ENCODE measurements at regions not wholly inside any gene's neighbourhood (a gene's known extent, or its start where the extent isn't known, plus 50 kb on each side); places are given as distances from the start of the nearest gene placed in this dataset.

DNA sequence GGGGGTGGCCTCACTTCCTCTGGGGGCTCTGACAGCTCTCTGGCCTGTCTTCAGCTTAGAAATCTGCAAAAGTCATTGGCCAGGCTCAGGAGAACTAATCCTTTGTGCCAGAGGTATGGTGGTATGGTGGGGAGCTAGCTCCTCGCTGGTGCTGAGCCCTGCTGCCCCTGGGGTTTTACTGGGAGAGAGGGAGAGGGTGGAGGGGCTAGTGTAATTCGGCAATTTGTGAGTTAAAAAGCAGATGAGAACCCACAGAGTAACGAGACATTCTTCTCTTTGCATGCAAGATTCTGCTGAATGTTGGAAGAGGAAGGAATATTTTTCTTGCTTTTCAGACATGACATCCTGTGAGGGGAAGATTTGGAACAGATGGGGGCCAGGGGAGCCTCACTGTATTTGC is 65.5 kb upstream of the SPRY4 start:
- 7% methylated on average over 3 of the region's 3 CpGs for WGBS (ENCODE audit: insufficient coverage, low coverage, missing lambda C conversion rate)
- FAIRE-seq, result no peak
- no peak for DNase-seq (ENCODE audit: extremely low read depth in 1 of 4, low spot score in 3 of 4)
- H3K9ac ChIP-seq (ENCODE audit: insufficient read depth in 1 of 2, low read depth in 2 of 2, low read length in 2 of 2), result peak overlapping the region in 1 of 2 experiments; percentile 22; a peak in 1 of 4 replicates
- in situ Hi-C loops (cut with MboI), result no loop called here
- peaks cover 11 to 28% of the 10 kb centered on the region in 2 experiments for H3K4me1 ChIP-seq (replicated peaks in 1 of 2; ENCODE audit: control insufficient read depth in 2 of 2, insufficient read depth in 2 of 2, low read length in 2 of 2)
- no peak overlapping the region for H2AFZ ChIP-seq (ENCODE audit: low read depth, low read length)
- H3K4me2 ChIP-seq (ENCODE audit: insufficient read depth, low read length), result no peak overlapping the region
- no peaks in the 10 kb centered on the region for H3K79me2 ChIP-seq (ENCODE audit: control insufficient read depth, insufficient read depth, low read length)
- H3K9me1 ChIP-seq (ENCODE audit: control insufficient read depth, insufficient read depth, low read length), result no peaks in the 10 kb centered on the region
- no peaks in the 10 kb centered on the region for H4K20me1 ChIP-seq (replicated peaks; ENCODE audit: control insufficient read depth, insufficient read depth, low read length)
- intact Hi-C loops (cut with micrococcal nuclease), result no loop called here
- no peak for ATAC-seq
- H3K27me3 ChIP-seq (ENCODE audit: control insufficient read depth in 2 of 2, insufficient read depth in 2 of 2, low read length in 2 of 2), result no peaks in the 10 kb centered on the region
- ChIA-PET POLR2A (interaction anchor here (0.8 to 1.6 kb wide), 4 partner anchors 10 to 32 kb away, joined by 3 to 5 read pairs (median 4); no protein-coding TSS in a partner anchor), CTCF (ENCODE audit: low intra/inter-chr PET ratio) (no interaction called here)
- BruUV-seq (replicated peaks), result no TSS peak
- no peak overlapping the region for H3K4me3 ChIP-seq
- no peaks in the 10 kb centered on the region for H3K36me3 ChIP-seq (ENCODE audit: control insufficient read depth, insufficient read depth, low read length)
- H3K9me3 ChIP-seq (replicated peaks; ENCODE audit: control insufficient read depth, insufficient read depth, low read depth, low read length), result no peaks in the 10 kb centered on the region
- no peak overlapping the region for H3K27ac ChIP-seq (ENCODE audit: extremely low read depth, low read depth, low read length)
- TF ChIP-seq ZNF408 (CRISPR knock-in tag; IDR thresholded peaks at IDR 0.05; ENCODE audit: low read depth) (no peak), TAF15 (IDR thresholded peaks at IDR 0.05; ENCODE audit: low read depth, low read length) (no peak)

DNA sequence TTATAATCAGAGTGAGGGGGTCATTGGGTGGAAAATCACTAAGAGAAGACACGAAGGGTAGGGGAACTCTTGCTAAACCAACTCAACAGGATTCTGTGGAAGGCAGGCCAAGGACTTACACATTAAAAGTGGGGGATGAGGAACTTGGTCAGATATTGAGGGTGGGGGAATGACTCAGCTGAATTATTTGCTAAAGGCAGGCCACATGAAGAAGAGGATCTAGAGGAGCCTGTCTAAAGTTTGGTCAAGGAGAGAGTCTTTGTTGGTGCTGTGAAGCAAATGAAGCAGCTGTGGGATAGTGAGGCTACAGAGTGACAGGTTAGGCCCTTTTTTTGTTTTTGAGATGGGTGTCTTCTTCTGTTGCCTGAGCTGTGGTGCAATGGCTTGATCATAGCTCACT is 63.9 kb upstream of the SPRY4 start:
- Histone ChIP-seq H3K27ac (ENCODE audit: extremely low read depth, low read depth, low read length) (peak overlapping the region; percentile 55; the same call in 2 of the 3 replicates), H3K9ac (ENCODE audit: insufficient read depth in 1 of 2, low read depth in 2 of 2, low read length in 2 of 2) (peak overlapping the region in 1 of 2 experiments; percentile 30; a peak in 2 of 4 replicates), H3K4me2 (ENCODE audit: insufficient read depth, low read length) (peak overlapping the region; percentile 43; the same call in 1 of the 2 replicates), H3K79me2 (ENCODE audit: control insufficient read depth, insufficient read depth, low read length) (no peaks in the 10 kb centered on the region), H3K9me3 (replicated peaks; ENCODE audit: control insufficient read depth, insufficient read depth, low read depth, low read length) (no peaks in the 10 kb centered on the region), H3K4me1 (replicated peaks in 1 of 2; ENCODE audit: control insufficient read depth in 2 of 2, insufficient read depth in 2 of 2, low read length in 2 of 2) (peaks cover 11 to 32% of the 10 kb centered on the region in 2 experiments), H2AFZ (ENCODE audit: low read depth, low read length) (peak overlapping the region; percentile 81), H3K36me3 (ENCODE audit: control insufficient read depth, insufficient read depth, low read length) (no peaks in the 10 kb centered on the region), H4K20me1 (replicated peaks; ENCODE audit: control insufficient read depth, insufficient read depth, low read length) (no peaks in the 10 kb centered on the region), H3K4me3 (no peak overlapping the region), H3K9me1 (ENCODE audit: control insufficient read depth, insufficient read depth, low read length) (no peaks in the 10 kb centered on the region), H3K27me3 (ENCODE audit: control insufficient read depth in 2 of 2, insufficient read depth in 2 of 2, low read length in 2 of 2) (no peaks in the 10 kb centered on the region)
- peak; percentile 88 for FAIRE-seq
- ChIA-PET CTCF (ENCODE audit: low intra/inter-chr PET ratio) (interaction anchor here (0.7 kb wide), 1 partner anchor 491 kb away, joined by 3 read pairs; no protein-coding TSS in a partner anchor), POLR2A (interaction anchor here (0.6 kb wide), 1 partner anchor 218 kb away, joined by 3 read pairs; no protein-coding TSS in a partner anchor)
- intact Hi-C loops (cut with micrococcal nuclease), result no loop called here
- no TSS peak for BruUV-seq (replicated peaks)
- ATAC-seq, result peak; percentile 72
- in situ Hi-C loops (cut with MboI), result no loop called here
- WGBS (ENCODE audit: insufficient coverage, low coverage, missing lambda C conversion rate), result 0% methylated on average over 1 of the region's 1 CpG
- peak in 2 of 4 experiments; percentile 52 to 72 for DNase-seq (ENCODE audit: extremely low read depth in 1 of 4, low spot score in 3 of 4)
- TF ChIP-seq, protein P1, sequence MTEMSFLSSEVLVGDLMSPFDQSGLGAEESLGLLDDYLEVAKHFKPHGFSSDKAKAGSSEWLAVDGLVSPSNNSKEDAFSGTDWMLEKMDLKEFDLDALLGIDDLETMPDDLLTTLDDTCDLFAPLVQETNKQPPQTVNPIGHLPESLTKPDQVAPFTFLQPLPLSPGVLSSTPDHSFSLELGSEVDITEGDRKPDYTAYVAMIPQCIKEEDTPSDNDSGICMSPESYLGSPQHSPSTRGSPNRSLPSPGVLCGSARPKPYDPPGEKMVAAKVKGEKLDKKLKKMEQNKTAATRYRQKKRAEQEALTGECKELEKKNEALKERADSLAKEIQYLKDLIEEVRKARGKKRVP (CRISPR knock-in tag; IDR thresholded peaks at IDR 0.05), result no peak
- TF ChIP-seq MAFK (IDR thresholded peaks at IDR 0.05; ENCODE audit: low read length) (peak; percentile 87), CEBPB (tag; IDR thresholded peaks at IDR 0.05) (peak; percentile 5; the same call in 1 of the 2 replicates), KLF13 (tag; IDR thresholded peaks at IDR 0.05; ENCODE audit: borderline replicate concordance, low read depth) (no peak), ZNF41 (CRISPR knock-in tag; conservative IDR thresholded peaks at IDR 0.05) (no peak), DPF2 (IDR thresholded peaks at IDR 0.05) (peak; percentile 79), EHMT2 (IDR thresholded peaks at IDR 0.05) (peak; percentile 52; the same call in 1 of the 2 replicates), ZNF316 (IDR thresholded peaks at IDR 0.05) (peak; percentile 93), SPI1 (IDR thresholded peaks at IDR 0.05; ENCODE audit: borderline replicate concordance, low read depth, low read length) (no peak), BACH1 (tag; IDR thresholded peaks at IDR 0.05) (peak; percentile 48; the same call in 1 of the 2 replicates)
- TF ChIP-seq, protein P2, sequence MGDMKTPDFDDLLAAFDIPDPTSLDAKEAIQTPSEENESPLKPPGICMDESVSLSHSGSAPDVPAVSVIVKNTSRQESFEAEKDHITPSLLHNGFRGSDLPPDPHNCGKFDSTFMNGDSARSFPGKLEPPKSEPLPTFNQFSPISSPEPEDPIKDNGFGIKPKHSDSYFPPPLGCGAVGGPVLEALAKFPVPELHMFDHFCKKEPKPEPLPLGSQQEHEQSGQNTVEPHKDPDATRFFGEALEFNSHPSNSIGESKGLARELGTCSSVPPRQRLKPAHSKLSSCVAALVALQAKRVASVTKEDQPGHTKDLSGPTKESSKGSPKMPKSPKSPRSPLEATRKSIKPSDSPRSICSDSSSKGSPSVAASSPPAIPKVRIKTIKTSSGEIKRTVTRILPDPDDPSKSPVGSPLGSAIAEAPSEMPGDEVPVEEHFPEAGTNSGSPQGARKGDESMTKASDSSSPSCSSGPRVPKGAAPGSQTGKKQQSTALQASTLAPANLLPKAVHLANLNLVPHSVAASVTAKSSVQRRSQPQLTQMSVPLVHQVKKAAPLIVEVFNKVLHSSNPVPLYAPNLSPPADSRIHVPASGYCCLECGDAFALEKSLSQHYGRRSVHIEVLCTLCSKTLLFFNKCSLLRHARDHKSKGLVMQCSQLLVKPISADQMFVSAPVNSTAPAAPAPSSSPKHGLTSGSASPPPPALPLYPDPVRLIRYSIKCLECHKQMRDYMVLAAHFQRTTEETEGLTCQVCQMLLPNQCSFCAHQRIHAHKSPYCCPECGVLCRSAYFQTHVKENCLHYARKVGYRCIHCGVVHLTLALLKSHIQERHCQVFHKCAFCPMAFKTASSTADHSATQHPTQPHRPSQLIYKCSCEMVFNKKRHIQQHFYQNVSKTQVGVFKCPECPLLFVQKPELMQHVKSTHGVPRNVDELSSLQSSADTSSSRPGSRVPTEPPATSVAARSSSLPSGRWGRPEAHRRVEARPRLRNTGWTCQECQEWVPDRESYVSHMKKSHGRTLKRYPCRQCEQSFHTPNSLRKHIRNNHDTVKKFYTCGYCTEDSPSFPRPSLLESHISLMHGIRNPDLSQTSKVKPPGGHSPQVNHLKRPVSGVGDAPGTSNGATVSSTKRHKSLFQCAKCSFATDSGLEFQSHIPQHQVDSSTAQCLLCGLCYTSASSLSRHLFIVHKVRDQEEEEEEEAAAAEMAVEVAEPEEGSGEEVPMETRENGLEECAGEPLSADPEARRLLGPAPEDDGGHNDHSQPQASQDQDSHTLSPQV (IDR thresholded peaks at IDR 0.05), result peak; percentile 93

Measured in K562 (cell line).